ENCODE measurements at regions not wholly inside any gene's neighbourhood (a gene's known extent, or its start where the extent isn't known, plus 50 kb on each side); places are given as distances from the start of the nearest gene placed in this dataset.

- peaks cover 60% of the 10 kb centered on the region for H3K4me1 ChIP-seq
- ATAC-seq (no peak), DNase-seq (no peak)
- TF ChIP-seq, protein P1, sequence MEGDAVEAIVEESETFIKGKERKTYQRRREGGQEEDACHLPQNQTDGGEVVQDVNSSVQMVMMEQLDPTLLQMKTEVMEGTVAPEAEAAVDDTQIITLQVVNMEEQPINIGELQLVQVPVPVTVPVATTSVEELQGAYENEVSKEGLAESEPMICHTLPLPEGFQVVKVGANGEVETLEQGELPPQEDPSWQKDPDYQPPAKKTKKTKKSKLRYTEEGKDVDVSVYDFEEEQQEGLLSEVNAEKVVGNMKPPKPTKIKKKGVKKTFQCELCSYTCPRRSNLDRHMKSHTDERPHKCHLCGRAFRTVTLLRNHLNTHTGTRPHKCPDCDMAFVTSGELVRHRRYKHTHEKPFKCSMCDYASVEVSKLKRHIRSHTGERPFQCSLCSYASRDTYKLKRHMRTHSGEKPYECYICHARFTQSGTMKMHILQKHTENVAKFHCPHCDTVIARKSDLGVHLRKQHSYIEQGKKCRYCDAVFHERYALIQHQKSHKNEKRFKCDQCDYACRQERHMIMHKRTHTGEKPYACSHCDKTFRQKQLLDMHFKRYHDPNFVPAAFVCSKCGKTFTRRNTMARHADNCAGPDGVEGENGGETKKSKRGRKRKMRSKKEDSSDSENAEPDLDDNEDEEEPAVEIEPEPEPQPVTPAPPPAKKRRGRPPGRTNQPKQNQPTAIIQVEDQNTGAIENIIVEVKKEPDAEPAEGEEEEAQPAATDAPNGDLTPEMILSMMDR (IDR thresholded peaks at IDR 0.05) = no peak
- H3K27ac ChIP-seq = peak overlapping the region; percentile 28
- H3K9me3 ChIP-seq = no peaks in the 10 kb centered on the region
- H3K36me3 ChIP-seq = no peaks in the 10 kb centered on the region
- H3K27me3 ChIP-seq (ENCODE audit: low read depth) = no peaks in the 10 kb centered on the region
- intact Hi-C loops (cut with DNase I) = no loop called here
- H3K4me3 ChIP-seq = no peak overlapping the region
Observed at GRCh38 chr5:124867137-124867704, 120.8 kb upstream of the ZNF608 start.

GRCh38 chr5:124868676-124869075 lies 122.2 kb upstream of the ZNF608 start:
- DNase-seq (no peak), ATAC-seq (no peak)
- H3K27me3 ChIP-seq (ENCODE audit: low read depth) = no peaks in the 10 kb centered on the region
- H3K27ac ChIP-seq = peak overlapping the region; percentile 20
- intact Hi-C loops (cut with DNase I) = no loop called here
- no peaks in the 10 kb centered on the region for H3K36me3 ChIP-seq
- no peaks in the 10 kb centered on the region for H3K9me3 ChIP-seq
- H3K4me3 ChIP-seq = no peak overlapping the region
- TF ChIP-seq, protein P1 (IDR thresholded peaks at IDR 0.05) = no peak
- peaks cover 60% of the 10 kb centered on the region for H3K4me1 ChIP-seq

DNA sequence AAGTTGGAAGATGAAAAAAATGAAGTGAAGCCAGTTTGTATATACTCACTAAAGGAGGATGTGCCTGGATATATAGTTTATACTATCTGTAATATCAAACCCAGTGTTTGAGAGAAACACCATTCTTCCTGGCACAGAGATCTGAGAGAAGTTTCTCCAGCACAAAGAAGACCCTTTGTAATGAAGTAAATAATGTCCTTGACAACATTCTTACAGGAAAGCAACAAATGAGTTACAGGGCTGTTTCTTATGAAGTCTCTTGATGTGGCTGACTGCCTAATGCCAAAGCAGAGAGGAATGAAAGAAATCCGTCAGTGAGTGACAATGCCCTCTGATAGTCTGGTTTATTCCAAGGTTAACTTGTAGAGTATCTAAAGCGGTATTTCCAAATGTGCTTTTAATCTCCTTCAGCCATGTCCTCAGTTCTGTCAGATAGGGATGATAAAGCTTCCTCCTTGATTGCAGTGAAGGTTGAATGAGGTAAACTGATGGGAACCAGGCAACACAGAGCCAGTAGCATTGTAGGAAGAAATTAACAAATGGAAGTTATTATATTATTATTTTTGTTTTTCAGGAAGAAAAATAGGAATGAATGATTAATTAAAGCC lies 123.1 kb upstream of the ZNF608 start:
- Histone ChIP-seq H3K27me3 (ENCODE audit: low read depth) (no peaks in the 10 kb centered on the region), H3K9me3 (no peaks in the 10 kb centered on the region), H3K27ac (peak overlapping the region; percentile 61), H3K36me3 (no peaks in the 10 kb centered on the region), H3K4me3 (no peak overlapping the region), H3K4me1 (peaks cover 60% of the 10 kb centered on the region)
- TF ChIP-seq, protein P1 (IDR thresholded peaks at IDR 0.05) = no peak
- ATAC-seq (peak in 1 of 2 donors; percentile 9), DNase-seq (no peak)
- intact Hi-C loops (cut with DNase I) = no loop called here

GRCh38 chr5:124870070-124870469 lies 123.6 kb upstream of the ZNF608 start:
- Histone ChIP-seq H3K27me3 (ENCODE audit: low read depth) (no peaks in the 10 kb centered on the region), H3K27ac (peak overlapping the region; percentile 61), H3K36me3 (no peaks in the 10 kb centered on the region), H3K4me3 (no peak overlapping the region), H3K9me3 (no peaks in the 10 kb centered on the region), H3K4me1 (peaks cover 60% of the 10 kb centered on the region)
- TF ChIP-seq, protein P1 (IDR thresholded peaks at IDR 0.05) = no peak
- intact Hi-C loops (cut with DNase I) = no loop called here
- ATAC-seq = no peak
- DNase-seq = no peak

DNA sequence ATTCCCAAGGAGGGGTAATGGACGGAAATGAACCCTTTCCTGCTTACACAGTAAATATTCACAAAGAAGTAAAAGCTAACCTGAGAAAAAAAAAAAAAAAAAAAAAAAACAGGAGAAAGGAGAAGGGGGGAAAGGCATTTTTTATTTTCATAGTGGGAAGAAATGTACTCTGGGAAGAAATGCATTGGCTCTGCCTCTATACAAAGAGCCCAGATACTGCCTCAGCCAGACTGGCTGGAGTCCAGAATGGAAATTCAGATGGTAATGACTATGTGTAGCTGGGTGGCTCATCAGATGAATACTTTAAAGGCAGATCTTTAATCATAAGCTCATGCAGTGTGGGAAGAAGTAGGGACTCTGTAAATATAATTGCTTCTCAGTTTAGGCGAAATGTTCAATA lies 124.9 kb upstream of the ZNF608 start:
- Histone ChIP-seq H3K4me1 (peaks cover 53% of the 10 kb centered on the region), H3K9me3 (no peaks in the 10 kb centered on the region), H3K27ac (no peak overlapping the region), H3K36me3 (no peaks in the 10 kb centered on the region), H3K4me3 (no peak overlapping the region), H3K27me3 (ENCODE audit: low read depth) (no peaks in the 10 kb centered on the region)
- intact Hi-C loops (cut with DNase I) = no loop called here
- no peak for DNase-seq
- TF ChIP-seq, protein P1 (IDR thresholded peaks at IDR 0.05) = no peak
- ATAC-seq = no peak
